HEK293T (cell line): ENCODE measurements at regions not wholly inside any gene's neighbourhood (a gene's known extent, or its start where the extent isn't known, plus 50 kb on each side); places are given as distances from the start of the nearest gene placed in this dataset.

ENCODE experiments used
- CTBP1 ChIP-seq: fragments of 450-650 bp; IDR thresholded peaks from 2 replicates; pipeline ENCODE4 v1.6.1; 2016; ENCODE audit warnings: borderline replicate concordance
- ELF4 ChIP-seq: fragments of 450-650 bp; IDR thresholded peaks from 2 replicates; pipeline ENCODE4 v1.6.1; 2017; ENCODE audit warnings: antibody characterized with exemption
- SP1 ChIP-seq: fragments of 450-650 bp; IDR thresholded peaks from 2 replicates; pipeline ENCODE4 v1.6.1; 2017

DNA sequence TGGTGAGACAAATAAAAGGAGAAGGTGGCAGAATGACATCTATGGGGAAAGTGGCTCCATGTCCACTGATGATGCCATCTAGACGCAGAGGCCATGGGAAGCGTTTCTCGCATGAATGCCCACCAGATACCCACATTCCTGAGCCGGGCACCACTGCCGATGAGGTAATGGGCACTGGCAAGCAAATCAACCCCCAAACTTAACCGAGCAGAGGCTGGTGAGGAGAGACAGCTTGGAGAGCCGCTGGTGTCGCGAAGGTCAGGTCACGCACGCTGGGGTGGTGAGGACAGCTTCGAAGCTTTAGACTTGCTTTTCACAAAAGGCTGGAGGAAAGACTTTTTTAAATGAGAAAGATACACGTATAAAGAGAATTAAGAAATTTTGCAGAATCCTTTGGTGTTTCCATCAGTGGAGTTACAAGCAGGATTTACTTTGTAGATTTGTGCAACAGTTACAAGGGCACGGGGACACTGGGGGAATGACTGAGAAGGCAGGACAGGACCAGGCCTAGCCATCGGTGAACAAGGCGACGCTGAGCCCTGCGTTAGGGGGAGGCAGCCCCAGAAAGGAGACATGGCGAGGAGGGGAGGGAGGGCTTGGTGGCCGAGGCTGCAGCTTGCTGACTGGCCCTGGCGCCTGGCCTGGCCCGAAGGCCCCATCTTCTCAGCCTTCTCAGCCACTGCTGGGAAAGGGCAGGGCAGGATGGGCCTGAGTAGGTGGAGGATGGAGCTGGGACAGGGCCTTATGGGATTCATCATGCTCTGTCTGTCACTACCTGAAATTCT is 83.9 kb upstream of the HDAC4 start:
- no peak for TF ChIP-seq CTBP1
- no peak for TF ChIP-seq ELF4
- no peak for TF ChIP-seq SP1
